ENCODE measurements at regions not wholly inside any gene's neighbourhood (a gene's known extent, or its start where the extent isn't known, plus 50 kb on each side); places are given as distances from the start of the nearest gene placed in this dataset.

GRCh38 chr4:99712099-99712498 lies 54.5 kb upstream of the C4orf54 start:
- intact Hi-C loops (cut with DNase I) = no loop called here
- H3K4me3 ChIP-seq = no peak overlapping the region
- H3K36me3 ChIP-seq = no peaks in the 10 kb centered on the region
- no peaks in the 10 kb centered on the region for H3K27me3 ChIP-seq
- ATAC-seq (no peak), DNase-seq (no peak)
- TF ChIP-seq CTCF (IDR thresholded peaks at IDR 0.05) (no peak), POLR2A (IDR thresholded peaks at IDR 0.05) (no peak)
- peaks cover 0 to 3% (median 0%) of the 10 kb centered on the region in 4 donors for H3K4me1 ChIP-seq
- 86% methylated on average over 1 of the region's 1 CpG for WGBS (ENCODE audit: insufficient coverage, low coverage, low lambda C conversion rate, missing lambda C conversion rate)
- H3K9me3 ChIP-seq = peaks cover 0 to 2% (median 0%) of the 10 kb centered on the region in 4 donors
- no peak overlapping the region for H3K27ac ChIP-seq

- Histone ChIP-seq H3K36me3 (no peaks in the 10 kb centered on the region), H3K9me3 (peaks cover 0 to 2% (median 0%) of the 10 kb centered on the region in 4 donors), H3K4me1 (peaks cover 0 to 3% (median 0%) of the 10 kb centered on the region in 4 donors), H3K27me3 (no peaks in the 10 kb centered on the region), H3K27ac (no peak overlapping the region), H3K4me3 (no peak overlapping the region)
- WGBS (ENCODE audit: insufficient coverage, low coverage, low lambda C conversion rate, missing lambda C conversion rate) = 44% methylated on average over 2 of the region's 2 CpGs
- DNase-seq (no peak), ATAC-seq (no peak)
- intact Hi-C loops (cut with DNase I) = no loop called here
- TF ChIP-seq POLR2A (IDR thresholded peaks at IDR 0.05) = no peak
Observed at GRCh38 chr4:99711657-99712056, 54.0 kb upstream of the C4orf54 start.

- no peak overlapping the region for H3K4me3 ChIP-seq
- WGBS (ENCODE audit: insufficient coverage, low coverage, low lambda C conversion rate, missing lambda C conversion rate) = 82% methylated on average over 1 of the region's 1 CpG
- peaks cover 0 to 3% (median 0%) of the 10 kb centered on the region in 4 donors for H3K4me1 ChIP-seq
- no peak for TF ChIP-seq POLR2A (IDR thresholded peaks at IDR 0.05)
- no peak for TF ChIP-seq CTCF (IDR thresholded peaks at IDR 0.05)
- H3K36me3 ChIP-seq = no peaks in the 10 kb centered on the region
- ATAC-seq (peak in 1 of 4 donors; percentile 48), DNase-seq (no peak)
- H3K27me3 ChIP-seq = no peaks in the 10 kb centered on the region
- no peak overlapping the region for H3K27ac ChIP-seq
- intact Hi-C loops (cut with DNase I) = no loop called here
- H3K9me3 ChIP-seq = peaks cover 0 to 2% (median 0%) of the 10 kb centered on the region in 4 donors
Observed at GRCh38 chr4:99710681-99711345, 53.2 kb upstream of the C4orf54 start.

- no peak for ATAC-seq
Observed at GRCh38 chr4:99710020-99710419, 52.4 kb upstream of the C4orf54 start.

GRCh38 chr4:99708551-99708950 lies 50.9 kb upstream of the C4orf54 start:
- intact Hi-C loops (cut with DNase I) = no loop called here
- ATAC-seq (no peak), DNase-seq (no peak)
- no peak for TF ChIP-seq POLR2A (IDR thresholded peaks at IDR 0.05)
- TF ChIP-seq CTCF (IDR thresholded peaks at IDR 0.05) = no peak
- no peaks in the 10 kb centered on the region for H3K36me3 ChIP-seq
- H3K4me3 ChIP-seq = no peak overlapping the region
- H3K4me1 ChIP-seq = peaks cover 0 to 3% (median 0%) of the 10 kb centered on the region in 4 donors
- H3K9me3 ChIP-seq = peaks cover 0 to 2% (median 0%) of the 10 kb centered on the region in 4 donors
- H3K27me3 ChIP-seq = no peaks in the 10 kb centered on the region
- H3K27ac ChIP-seq = no peak overlapping the region

More at GRCh38 chr4:99710020-99710419, 52.4 kb upstream of the C4orf54 start:
- H3K9me3 ChIP-seq = peaks cover 0 to 2% (median 0%) of the 10 kb centered on the region in 4 donors
- H3K27me3 ChIP-seq = no peaks in the 10 kb centered on the region
- H3K4me3 ChIP-seq = no peak overlapping the region
- H3K27ac ChIP-seq = no peak overlapping the region
- no peak for DNase-seq
- no peaks in the 10 kb centered on the region for H3K36me3 ChIP-seq
- no peak for TF ChIP-seq POLR2A (IDR thresholded peaks at IDR 0.05)
- TF ChIP-seq CTCF (IDR thresholded peaks at IDR 0.05) = no peak
- intact Hi-C loops (cut with DNase I) = no loop called here
- H3K4me1 ChIP-seq = peaks cover 0 to 3% (median 0%) of the 10 kb centered on the region in 4 donors

Data from right lobe of liver (tissue), 6 donors.